ENCODE measurements at regions not wholly inside any gene's neighbourhood (a gene's known extent, or its start where the extent isn't known, plus 50 kb on each side); places are given as distances from the start of the nearest gene placed in this dataset.

GRCh38 chr12:115438314-115438713 is 754.3 kb upstream of the TBX3 start:
- DNase-seq (ENCODE audit: low spot score): no peak
- in situ Hi-C loops (cut with MboI; ENCODE audit: low pct_unique_long_range_greater_than_20kb, low sequenced_read_pairs, unreplicated experiment): no loop called here
- TF ChIP-seq, protein P1, sequence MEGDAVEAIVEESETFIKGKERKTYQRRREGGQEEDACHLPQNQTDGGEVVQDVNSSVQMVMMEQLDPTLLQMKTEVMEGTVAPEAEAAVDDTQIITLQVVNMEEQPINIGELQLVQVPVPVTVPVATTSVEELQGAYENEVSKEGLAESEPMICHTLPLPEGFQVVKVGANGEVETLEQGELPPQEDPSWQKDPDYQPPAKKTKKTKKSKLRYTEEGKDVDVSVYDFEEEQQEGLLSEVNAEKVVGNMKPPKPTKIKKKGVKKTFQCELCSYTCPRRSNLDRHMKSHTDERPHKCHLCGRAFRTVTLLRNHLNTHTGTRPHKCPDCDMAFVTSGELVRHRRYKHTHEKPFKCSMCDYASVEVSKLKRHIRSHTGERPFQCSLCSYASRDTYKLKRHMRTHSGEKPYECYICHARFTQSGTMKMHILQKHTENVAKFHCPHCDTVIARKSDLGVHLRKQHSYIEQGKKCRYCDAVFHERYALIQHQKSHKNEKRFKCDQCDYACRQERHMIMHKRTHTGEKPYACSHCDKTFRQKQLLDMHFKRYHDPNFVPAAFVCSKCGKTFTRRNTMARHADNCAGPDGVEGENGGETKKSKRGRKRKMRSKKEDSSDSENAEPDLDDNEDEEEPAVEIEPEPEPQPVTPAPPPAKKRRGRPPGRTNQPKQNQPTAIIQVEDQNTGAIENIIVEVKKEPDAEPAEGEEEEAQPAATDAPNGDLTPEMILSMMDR (IDR thresholded peaks at IDR 0.05; ENCODE audit: extremely low read depth, insufficient read depth, missing control alignments): no peak

- TF ChIP-seq, protein P1 (IDR thresholded peaks at IDR 0.05; ENCODE audit: extremely low read depth, insufficient read depth, missing control alignments): no peak
- no peak for DNase-seq (ENCODE audit: low spot score)
- in situ Hi-C loops (cut with MboI; ENCODE audit: low pct_unique_long_range_greater_than_20kb, low sequenced_read_pairs, unreplicated experiment): no loop called here
These were observed 753.1 kb upstream of the TBX3 start for GRCh38 chr12:115437061-115437567.

DNA sequence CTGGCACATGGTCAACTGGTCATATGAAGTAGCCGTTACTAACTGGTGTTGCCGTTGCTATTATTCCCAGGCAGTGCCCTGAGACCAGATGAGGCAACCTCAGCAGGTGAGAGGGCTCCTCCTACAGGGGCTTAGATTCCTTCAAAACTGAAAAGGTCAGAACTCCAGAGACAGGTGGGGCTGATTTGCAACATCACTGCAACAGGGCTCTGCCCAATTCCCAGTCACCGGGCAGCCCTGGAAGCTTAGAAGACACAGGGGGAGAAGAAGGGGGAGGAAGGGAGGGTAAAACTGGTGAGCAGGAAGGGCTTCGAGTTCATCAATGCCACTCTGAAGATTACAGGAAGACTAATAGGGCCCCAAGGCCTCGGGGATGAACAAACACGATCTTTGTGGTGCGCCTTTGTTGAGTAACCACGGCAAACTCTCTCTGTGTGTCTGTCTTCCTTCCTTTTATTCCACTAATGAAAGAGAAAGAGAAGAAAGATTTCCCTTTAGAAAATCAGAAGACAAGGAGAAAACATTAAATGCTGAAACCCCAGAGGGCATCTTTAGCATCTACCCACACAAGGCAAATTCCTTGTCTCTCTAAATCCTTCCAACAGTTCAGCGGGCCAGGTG is 749.1 kb upstream of the TBX3 start:
- DNase-seq (ENCODE audit: low spot score): no peak
- in situ Hi-C loops (cut with MboI; ENCODE audit: low pct_unique_long_range_greater_than_20kb, low sequenced_read_pairs, unreplicated experiment): no loop called here
- TF ChIP-seq, protein P1 (IDR thresholded peaks at IDR 0.05; ENCODE audit: extremely low read depth, insufficient read depth, missing control alignments): no peak

DNA sequence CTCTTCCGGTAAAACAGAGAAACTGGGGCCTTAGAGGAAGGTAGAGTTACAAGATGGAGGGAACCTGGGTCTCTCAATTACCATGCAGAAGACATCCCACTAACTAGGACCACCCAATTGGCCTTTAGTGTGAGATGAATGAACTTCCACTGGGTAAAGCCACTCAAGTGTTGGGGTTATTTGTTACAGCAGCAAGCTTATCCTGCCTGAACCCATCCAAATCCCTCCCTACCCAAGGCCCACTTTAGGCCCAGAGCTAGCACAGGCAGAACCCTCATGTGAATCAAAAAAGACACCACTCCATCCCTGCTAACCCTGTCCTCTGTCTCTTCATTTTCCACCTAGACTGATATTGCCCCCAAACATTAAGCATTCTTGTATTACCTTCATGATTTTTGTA is 746.7 kb upstream of the TBX3 start:
- DNase-seq (ENCODE audit: low spot score): no peak
- TF ChIP-seq, protein P1 (IDR thresholded peaks at IDR 0.05; ENCODE audit: extremely low read depth, insufficient read depth, missing control alignments): no peak
- in situ Hi-C loops (cut with MboI; ENCODE audit: low pct_unique_long_range_greater_than_20kb, low sequenced_read_pairs, unreplicated experiment): no loop called here

GRCh38 chr12:115426732-115427131 is 742.8 kb upstream of the TBX3 start:
- in situ Hi-C loops (cut with MboI; ENCODE audit: low pct_unique_long_range_greater_than_20kb, low sequenced_read_pairs, unreplicated experiment): no loop called here
- TF ChIP-seq, protein P1 (IDR thresholded peaks at IDR 0.05; ENCODE audit: extremely low read depth, insufficient read depth, missing control alignments): no peak
- no peak for DNase-seq (ENCODE audit: low spot score)

DNA sequence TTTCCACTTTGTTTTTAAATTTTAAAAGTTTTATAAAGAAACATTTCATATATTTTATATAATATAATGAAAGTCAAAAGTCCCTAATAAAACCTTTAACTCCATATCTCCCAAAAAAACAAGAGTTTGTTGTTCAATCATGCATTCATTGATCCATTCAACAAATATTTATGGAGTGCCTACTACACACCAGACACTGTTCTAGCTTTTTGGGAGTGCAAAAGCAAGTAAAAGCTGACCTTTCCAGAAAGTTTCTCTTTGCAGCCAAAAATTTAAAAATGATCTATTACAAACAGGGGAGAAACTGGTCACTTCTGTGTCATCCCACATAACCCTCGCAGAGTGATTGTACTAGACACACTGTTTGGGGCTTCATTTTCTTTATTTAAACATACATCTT is 740.0 kb upstream of the TBX3 start:
- in situ Hi-C loops (cut with MboI; ENCODE audit: low pct_unique_long_range_greater_than_20kb, low sequenced_read_pairs, unreplicated experiment): no loop called here
- no peak for DNase-seq (ENCODE audit: low spot score)
- TF ChIP-seq, protein P1 (IDR thresholded peaks at IDR 0.05; ENCODE audit: extremely low read depth, insufficient read depth, missing control alignments): no peak

All from GM13977 (cell line).